ENCODE measurements at regions not wholly inside any gene's neighbourhood (a gene's known extent, or its start where the extent isn't known, plus 50 kb on each side); places are given as distances from the start of the nearest gene placed in this dataset.
"Not testable (repeated sequence)": the region's sequence is repeated elsewhere in the genome, so short reads cannot be mapped to it uniquely, and the experiment has no call there.

DNA sequence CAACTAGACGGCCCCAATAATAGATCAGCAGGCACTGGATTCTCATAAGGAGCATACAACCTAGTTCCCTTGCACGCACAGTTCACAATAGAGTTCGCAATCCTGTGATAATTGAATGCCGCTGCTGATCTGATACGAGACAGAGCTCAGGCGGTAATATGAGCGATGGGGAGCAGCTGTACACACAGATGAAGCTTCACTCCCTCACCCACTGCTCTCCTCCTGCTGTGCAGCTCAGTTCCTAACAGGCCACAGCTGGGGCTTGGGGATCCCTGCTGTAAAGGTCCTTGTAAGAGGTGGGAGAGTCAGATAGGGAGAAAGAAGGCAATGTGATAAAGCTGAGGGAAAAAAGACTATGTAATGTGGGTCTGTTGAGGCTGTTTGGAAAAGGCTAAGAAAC lies 577.5 kb downstream of the RBFOX1 start:
- CTCF ChIA-PET = no interaction called here
- H3K27ac Mint-ChIP-seq = no peak overlapping the region
- DNase-seq = no peak
- no peak overlapping the region for H3K4me3 Mint-ChIP-seq
- H3K27me3 Mint-ChIP-seq (ENCODE audit: low read depth) = no peaks in the 10 kb centered on the region
- H3K36me3 Mint-ChIP-seq (ENCODE audit: low read depth) = no peaks in the 10 kb centered on the region
- no peaks in the 10 kb centered on the region for H3K4me1 Mint-ChIP-seq (ENCODE audit: low read depth)
- intact Hi-C loops (cut with micrococcal nuclease) = no loop called here
- H3K9me3 Mint-ChIP-seq = peaks cover 4% of the 10 kb centered on the region

GRCh38 chr16:7888411-7888810 lies 555.8 kb downstream of the RBFOX1 start:
- Mint-ChIP-seq H3K27ac (no peak overlapping the region), H3K27me3 (ENCODE audit: low read depth) (peaks cover 2% of the 10 kb centered on the region), H3K4me3 (no peak overlapping the region), H3K36me3 (ENCODE audit: low read depth) (no peaks in the 10 kb centered on the region), H3K4me1 (ENCODE audit: low read depth) (no peaks in the 10 kb centered on the region), H3K9me3 (peaks cover 4% of the 10 kb centered on the region)
- intact Hi-C loops (cut with micrococcal nuclease) = no loop called here
- CTCF ChIA-PET = no interaction called here
- DNase-seq = no peak

GRCh38 chr16:7887316-7887715 lies 554.7 kb downstream of the RBFOX1 start:
- DNase-seq = no peak
- CTCF ChIA-PET = no interaction called here
- H3K27ac Mint-ChIP-seq = no peak overlapping the region
- H3K9me3 Mint-ChIP-seq = no peaks in the 10 kb centered on the region
- intact Hi-C loops (cut with micrococcal nuclease) = no loop called here
- H3K4me1 Mint-ChIP-seq (ENCODE audit: low read depth) = no peaks in the 10 kb centered on the region
- peaks cover 2% of the 10 kb centered on the region for H3K27me3 Mint-ChIP-seq (ENCODE audit: low read depth)
- H3K36me3 Mint-ChIP-seq (ENCODE audit: low read depth) = no peaks in the 10 kb centered on the region
- no peak overlapping the region for H3K4me3 Mint-ChIP-seq

DNA sequence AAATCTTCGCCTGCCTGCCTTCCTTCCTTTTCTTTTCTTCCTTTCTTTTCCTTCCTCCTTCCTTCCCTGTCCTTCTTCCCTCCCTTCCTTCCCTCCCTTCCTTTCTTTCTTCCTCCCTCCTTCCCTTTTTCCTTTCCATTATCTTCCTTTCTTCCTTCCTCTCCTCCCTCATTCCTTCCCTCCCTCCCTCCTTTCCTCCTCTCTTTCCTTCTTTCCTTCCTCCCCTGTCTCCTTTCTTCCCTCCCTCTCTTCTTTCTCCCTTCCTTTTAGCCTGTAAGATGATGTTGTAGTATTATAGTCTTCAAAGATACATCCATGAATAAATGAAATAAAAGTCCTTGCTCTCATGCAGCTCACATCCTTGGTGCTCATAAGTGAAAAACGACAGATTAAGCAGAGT lies 539.3 kb downstream of the RBFOX1 start:
- H3K4me1 Mint-ChIP-seq (ENCODE audit: low read depth) = no peaks in the 10 kb centered on the region
- CTCF ChIA-PET = interaction anchor here (0.7 kb wide), 1 partner anchor 1941 kb away, joined by 4 read pairs; no protein-coding TSS in a partner anchor
- no peak overlapping the region for H3K27ac Mint-ChIP-seq
- no peak overlapping the region for H3K4me3 Mint-ChIP-seq
- no peaks in the 10 kb centered on the region for H3K27me3 Mint-ChIP-seq (ENCODE audit: low read depth)
- peaks cover 15% of the 10 kb centered on the region for H3K9me3 Mint-ChIP-seq
- intact Hi-C loops (cut with micrococcal nuclease) = no loop called here
- no peaks in the 10 kb centered on the region for H3K36me3 Mint-ChIP-seq (ENCODE audit: low read depth)
- DNase-seq = no peak

DNA sequence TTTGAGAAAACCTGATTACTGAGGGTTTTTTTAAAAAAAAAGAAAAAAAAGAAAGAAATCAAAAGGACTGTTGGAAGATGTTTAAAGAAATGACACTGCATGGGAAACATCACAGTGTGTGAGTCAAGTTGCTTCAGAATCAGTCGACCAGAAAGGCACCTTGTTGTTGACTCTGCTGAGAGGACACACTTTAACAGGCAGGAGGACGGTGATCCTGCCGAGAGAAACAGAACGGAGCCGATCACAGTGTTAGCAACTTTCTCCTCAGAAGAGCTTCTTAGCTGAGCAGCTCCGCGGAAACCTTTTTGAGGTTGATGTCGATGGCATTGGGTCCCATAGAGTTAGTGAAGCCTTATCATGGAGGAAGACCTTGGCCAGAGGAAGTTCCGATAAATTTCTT lies 538.7 kb downstream of the RBFOX1 start:
- Mint-ChIP-seq H3K27me3 (ENCODE audit: low read depth) (no peaks in the 10 kb centered on the region), H3K9me3 (peaks cover 15% of the 10 kb centered on the region), H3K36me3 (ENCODE audit: low read depth) (no peaks in the 10 kb centered on the region), H3K27ac (no peak overlapping the region), H3K4me1 (ENCODE audit: low read depth) (no peaks in the 10 kb centered on the region), H3K4me3 (no peak overlapping the region)
- intact Hi-C loops (cut with micrococcal nuclease) = no loop called here
- no peak for DNase-seq
- CTCF ChIA-PET = no interaction called here

- Mint-ChIP-seq H3K4me3 (no peak overlapping the region), H3K27ac (no peak overlapping the region), H3K4me1 (ENCODE audit: low read depth) (no peaks in the 10 kb centered on the region), H3K27me3 (ENCODE audit: low read depth) (no peaks in the 10 kb centered on the region), H3K9me3 (peaks cover 14% of the 10 kb centered on the region), H3K36me3 (ENCODE audit: low read depth) (no peaks in the 10 kb centered on the region)
- intact Hi-C loops (cut with micrococcal nuclease) = no loop called here
- DNase-seq = no peak
- CTCF ChIA-PET = no interaction called here
Measured at GRCh38 chr16:7867831-7868230, 535.2 kb downstream of the RBFOX1 start.

DNA sequence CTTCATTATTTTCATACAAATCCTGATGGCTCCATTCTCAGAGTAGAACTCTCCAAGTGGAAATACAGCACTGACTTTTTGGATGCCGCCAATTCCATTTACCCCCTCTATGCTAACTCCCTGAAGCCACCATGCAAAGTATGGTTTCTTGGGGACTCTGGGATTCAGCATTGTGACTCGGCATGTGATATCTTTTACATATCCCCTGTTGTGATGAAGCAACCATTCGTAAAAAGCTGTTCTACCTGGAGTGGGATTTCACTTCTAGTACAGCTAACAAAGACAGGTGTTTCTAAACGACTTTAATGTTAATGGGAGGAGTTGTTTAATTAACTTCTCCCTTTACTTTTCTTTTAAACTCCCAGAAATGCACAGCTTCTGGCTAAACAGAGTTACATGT lies 533.5 kb downstream of the RBFOX1 start:
- no peak for DNase-seq
- CTCF ChIA-PET = no interaction called here
- no peaks in the 10 kb centered on the region for H3K36me3 Mint-ChIP-seq (ENCODE audit: low read depth)
- no peak overlapping the region for H3K27ac Mint-ChIP-seq
- intact Hi-C loops (cut with micrococcal nuclease) = no loop called here
- H3K9me3 Mint-ChIP-seq = peaks cover 14% of the 10 kb centered on the region
- H3K27me3 Mint-ChIP-seq (ENCODE audit: low read depth) = no peaks in the 10 kb centered on the region
- no peak overlapping the region for H3K4me3 Mint-ChIP-seq
- no peaks in the 10 kb centered on the region for H3K4me1 Mint-ChIP-seq (ENCODE audit: low read depth)

GRCh38 chr16:7865393-7865792 lies 532.7 kb downstream of the RBFOX1 start:
- DNase-seq; H3K27me3 Mint-ChIP-seq (ENCODE audit: low read depth); intact Hi-C loops (cut with micrococcal nuclease); H3K4me1 Mint-ChIP-seq (ENCODE audit: low read depth); H3K36me3 Mint-ChIP-seq (ENCODE audit: low read depth); H3K4me3 Mint-ChIP-seq; H3K27ac Mint-ChIP-seq; CTCF ChIA-PET: not testable (repeated sequence)
- peaks cover 14% of the 10 kb centered on the region for H3K9me3 Mint-ChIP-seq

DNA sequence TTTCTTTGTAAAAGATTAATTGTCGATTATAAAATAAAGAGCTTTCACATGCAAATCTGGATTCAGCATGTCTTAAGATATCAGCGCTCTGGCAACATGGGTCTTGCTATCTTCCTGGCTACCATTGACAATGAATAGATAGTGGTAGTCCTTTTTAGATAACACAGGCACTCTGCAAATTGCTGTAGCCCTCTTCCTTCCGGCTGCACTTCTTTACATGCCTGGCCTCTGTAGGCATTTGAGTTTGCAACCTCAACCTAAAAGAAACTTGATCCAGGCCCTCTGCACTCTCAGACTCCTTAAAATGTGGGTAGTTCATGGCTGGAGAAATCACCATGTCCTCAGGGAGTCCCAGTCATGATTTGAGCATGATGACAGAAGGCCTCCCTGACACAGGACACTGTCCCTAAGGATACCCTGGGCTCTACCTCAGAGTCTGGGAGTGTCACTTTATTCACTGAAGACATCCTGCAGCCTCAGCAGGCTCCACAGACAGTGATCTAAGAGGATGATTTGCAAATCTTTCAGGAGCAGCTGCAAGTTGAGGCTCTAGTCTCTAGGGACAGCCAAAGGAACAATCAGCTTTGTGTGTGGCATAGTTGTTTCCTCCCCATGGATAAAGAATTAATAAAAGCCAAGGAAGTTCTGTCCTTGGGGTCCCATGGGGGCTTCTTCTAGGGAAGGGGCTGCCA lies 529.4 kb downstream of the RBFOX1 start:
- CTCF ChIA-PET = no interaction called here
- Mint-ChIP-seq H3K27ac (no peak overlapping the region), H3K4me3 (no peak overlapping the region), H3K27me3 (ENCODE audit: low read depth) (no peaks in the 10 kb centered on the region), H3K9me3 (peaks cover 9% of the 10 kb centered on the region), H3K36me3 (ENCODE audit: low read depth) (no peaks in the 10 kb centered on the region), H3K4me1 (ENCODE audit: low read depth) (no peaks in the 10 kb centered on the region)
- intact Hi-C loops (cut with micrococcal nuclease) = no loop called here
- DNase-seq = no peak

DNA sequence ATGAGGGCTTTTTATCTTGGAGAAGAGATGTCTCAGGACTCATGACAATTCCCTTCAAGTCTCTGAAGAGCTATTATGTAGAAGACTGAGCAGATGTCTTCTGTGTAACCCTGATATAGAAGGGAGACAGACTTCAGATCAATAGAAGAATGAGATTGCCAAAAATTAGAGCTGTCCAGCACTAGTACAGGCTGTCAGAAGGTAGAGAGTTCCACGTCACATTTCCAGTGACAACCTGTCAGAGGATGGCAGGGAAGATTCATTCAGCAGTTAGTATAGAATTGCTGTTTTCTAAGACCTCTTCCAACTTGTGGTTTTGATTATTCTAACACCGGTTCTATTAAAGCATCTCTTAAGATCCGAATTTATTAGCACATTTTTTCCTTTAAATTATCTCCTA lies 520.6 kb downstream of the RBFOX1 start:
- H3K27ac Mint-ChIP-seq = no peak overlapping the region
- H3K9me3 Mint-ChIP-seq = no peaks in the 10 kb centered on the region
- H3K36me3 Mint-ChIP-seq (ENCODE audit: low read depth) = no peaks in the 10 kb centered on the region
- CTCF ChIA-PET = no interaction called here
- H3K4me3 Mint-ChIP-seq = no peak overlapping the region
- no peaks in the 10 kb centered on the region for H3K27me3 Mint-ChIP-seq (ENCODE audit: low read depth)
- intact Hi-C loops (cut with micrococcal nuclease) = no loop called here
- no peak for DNase-seq
- H3K4me1 Mint-ChIP-seq (ENCODE audit: low read depth) = no peaks in the 10 kb centered on the region

DNA sequence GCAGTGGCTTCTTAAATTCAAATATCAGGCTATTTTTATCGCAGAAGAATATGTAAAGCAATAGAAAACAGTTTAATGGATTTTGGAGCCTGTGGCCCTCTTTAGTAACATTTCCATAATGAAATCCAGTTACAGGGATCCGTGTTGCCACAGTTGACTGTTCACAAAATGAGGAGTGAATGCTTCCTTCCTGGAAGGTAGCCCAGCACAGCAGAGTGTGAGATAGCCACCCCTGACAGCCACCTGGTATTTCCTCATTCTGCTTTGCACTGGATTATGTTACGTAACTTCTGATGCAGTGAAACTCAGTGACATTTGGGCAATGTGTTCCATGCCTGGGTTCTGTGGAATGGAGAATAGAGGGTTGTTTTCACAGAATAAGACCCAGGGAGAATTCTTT lies 517.2 kb downstream of the RBFOX1 start:
- H3K27me3 Mint-ChIP-seq (ENCODE audit: low read depth) = no peaks in the 10 kb centered on the region
- H3K9me3 Mint-ChIP-seq = peaks cover 5% of the 10 kb centered on the region
- DNase-seq = no peak
- CTCF ChIA-PET = no interaction called here
- H3K27ac Mint-ChIP-seq = no peak overlapping the region
- H3K36me3 Mint-ChIP-seq (ENCODE audit: low read depth) = no peaks in the 10 kb centered on the region
- intact Hi-C loops (cut with micrococcal nuclease) = no loop called here
- no peak overlapping the region for H3K4me3 Mint-ChIP-seq
- H3K4me1 Mint-ChIP-seq (ENCODE audit: low read depth) = no peaks in the 10 kb centered on the region

GRCh38 chr16:7843261-7843660 lies 510.6 kb downstream of the RBFOX1 start:
- H3K4me1 Mint-ChIP-seq (ENCODE audit: low read depth) = no peaks in the 10 kb centered on the region

GRCh38 chr16:7839568-7839967 lies 506.9 kb downstream of the RBFOX1 start:
- CTCF ChIA-PET = no interaction called here
- H3K9me3 Mint-ChIP-seq = peaks cover 8% of the 10 kb centered on the region
- H3K36me3 Mint-ChIP-seq (ENCODE audit: low read depth) = no peaks in the 10 kb centered on the region
- no peaks in the 10 kb centered on the region for H3K27me3 Mint-ChIP-seq (ENCODE audit: low read depth)
- DNase-seq = no peak
- intact Hi-C loops (cut with micrococcal nuclease) = no loop called here
- no peak overlapping the region for H3K4me3 Mint-ChIP-seq
- H3K4me1 Mint-ChIP-seq (ENCODE audit: low read depth) = no peaks in the 10 kb centered on the region
- no peak overlapping the region for H3K27ac Mint-ChIP-seq

More at GRCh38 chr16:7843261-7843660, 510.6 kb downstream of the RBFOX1 start:
- H3K36me3 Mint-ChIP-seq (ENCODE audit: low read depth) = no peaks in the 10 kb centered on the region
- intact Hi-C loops (cut with micrococcal nuclease) = no loop called here
- DNase-seq = no peak
- no peak overlapping the region for H3K4me3 Mint-ChIP-seq
- H3K9me3 Mint-ChIP-seq = peaks cover 13% of the 10 kb centered on the region
- H3K27me3 Mint-ChIP-seq (ENCODE audit: low read depth) = no peaks in the 10 kb centered on the region
- CTCF ChIA-PET = no interaction called here
- H3K27ac Mint-ChIP-seq = no peak overlapping the region
